MM.1S (cell line): ENCODE measurements at regions not wholly inside any gene's neighbourhood (a gene's known extent, or its start where the extent isn't known, plus 50 kb on each side); places are given as distances from the start of the nearest gene placed in this dataset.

ENCODE experiments used
- DNase-seq: peaks from one replicate; pipeline ENCODE4 v3.0.0-alpha.2; 2015
- H2AFZ ChIP-seq: fragments of 300-600 bp; sonication (generic); 2 replicates; pipeline ENCODE4 v1.6.0; 2016; ENCODE audit warnings: antibody characterized with exemption, low read length
- H3F3A ChIP-seq: fragments of 300-600 bp; sonication (generic); 2 replicates; pipeline ENCODE4 v1.6.1; 2016; ENCODE audit warnings: mild to moderate bottlenecking, antibody characterized with exemption, low read length, moderate library complexity, mixed read lengths; ENCODE audit not compliant: insufficient read depth
- H3K27ac ChIP-seq: fragments of 300-600 bp; sonication (generic); 2 replicates; pipeline ENCODE4 v1.5.1; 2016; ENCODE audit warnings: mild to moderate bottlenecking, low read length
- H3K27me3 ChIP-seq: fragments of 300-600 bp; sonication (generic); replicated peaks from 2 replicates; pipeline ENCODE4 v1.6.0; 2016; ENCODE audit warnings: low read length; ENCODE audit not compliant: insufficient read depth
- H3K36me3 ChIP-seq: fragments of 300-600 bp; sonication (generic); replicated peaks from 2 replicates; pipeline ENCODE4 v1.6.1; 2016; ENCODE audit warnings: mild to moderate bottlenecking, low read length, mixed read lengths; ENCODE audit not compliant: insufficient read depth
- H3K4me1 ChIP-seq: fragments of 300-600 bp; sonication (generic); 2 replicates; pipeline ENCODE4 v1.6.1; 2016; ENCODE audit warnings: low read length, mixed read lengths
- H3K4me2 ChIP-seq: fragments of 300-600 bp; sonication (generic); 2 replicates; pipeline ENCODE4 v1.6.0; 2016; ENCODE audit warnings: low read depth, low read length
- H3K4me3 ChIP-seq: fragments of 300-600 bp; sonication (generic); 2 replicates; pipeline ENCODE4 v1.5.1; 2016; ENCODE audit warnings: low read length, mixed read lengths
- H3K79me2 ChIP-seq: fragments of 300-600 bp; sonication (generic); 2 replicates; pipeline ENCODE4 v1.6.1; 2016; ENCODE audit warnings: mixed run types, low read length, mixed read lengths
- H3K9ac ChIP-seq: fragments of 300-600 bp; sonication (generic); 2 replicates; pipeline ENCODE4 v1.6.1; 2016; ENCODE audit warnings: low read length, mixed read lengths
- H3K9me2 ChIP-seq: fragments of 300-600 bp; sonication (generic); replicated peaks from 2 replicates; pipeline ENCODE4 v1.6.1; 2016; ENCODE audit warnings: mild to moderate bottlenecking, low read length, mixed read lengths; ENCODE audit not compliant: insufficient read depth
- H3K9me3 ChIP-seq: fragments of 300-600 bp; sonication (generic); replicated peaks from 2 replicates; pipeline ENCODE4 v1.6.1; 2016; ENCODE audit warnings: mild to moderate bottlenecking, low read length, mixed read lengths; ENCODE audit not compliant: insufficient read depth
- H4K20me1 ChIP-seq: fragments of 300-600 bp; sonication (generic); 2 replicates; pipeline ENCODE4 v1.6.1; 2016; ENCODE audit warnings: mild to moderate bottlenecking, low read length, moderate library complexity, mixed read lengths; ENCODE audit not compliant: insufficient read depth
- EZH2 ChIP-seq: fragments of 300-600 bp; sonication (generic); optimal IDR thresholded peaks from 2 replicates; pipeline ENCODE3; 2017; ENCODE audit warnings: low read depth, mild to moderate bottlenecking, antibody characterized with exemption, low read length, mixed read lengths
- EZH2phosphoT487 ChIP-seq: fragments of 300-600 bp; sonication (generic); IDR thresholded peaks from 2 replicates; pipeline ENCODE4 v1.6.1; 2018; ENCODE audit warnings: antibody characterized with exemption, low read length
- TF ChIP-seq, protein P1 (sequence below): fragments of 300-600 bp; sonication (generic); IDR thresholded peaks from 2 replicates; pipeline ENCODE4 v1.5.1; 2016; ENCODE audit warnings: antibody characterized with exemption, low read length, mixed read lengths

DNA sequence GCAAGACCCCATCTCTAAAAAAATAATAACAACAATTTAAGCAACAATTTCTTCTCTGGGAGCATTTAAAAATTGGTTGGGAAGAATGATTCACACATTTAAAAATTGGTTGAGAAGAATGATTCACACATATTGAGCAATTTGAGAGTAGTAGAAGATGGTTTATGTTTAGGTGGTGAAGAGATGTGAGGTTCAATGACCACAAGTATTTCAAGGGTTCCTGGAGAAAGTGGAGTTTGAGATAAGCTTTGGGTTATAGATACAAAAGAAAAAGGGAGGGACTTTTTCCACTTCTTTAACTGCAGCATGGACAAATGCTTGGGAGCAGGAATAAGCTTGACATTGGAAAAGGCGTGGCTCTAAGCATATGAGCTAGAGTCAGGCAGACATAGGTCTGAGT, 145.7 kb upstream of the NPHP3 start:
- Histone ChIP-seq H3K4me3 (no peak overlapping the region), H3K4me2 (no peak overlapping the region), H3K9me2 (no peaks in the 10 kb centered on the region), H3K9ac (no peak overlapping the region), H2AFZ (no peak overlapping the region), H3K4me1 (no peaks in the 10 kb centered on the region), H3F3A (no peaks in the 10 kb centered on the region), H3K27me3 (no peaks in the 10 kb centered on the region), H3K9me3 (no peaks in the 10 kb centered on the region), H4K20me1 (no peaks in the 10 kb centered on the region), H3K36me3 (no peaks in the 10 kb centered on the region), H3K27ac (no peak overlapping the region), H3K79me2 (no peaks in the 10 kb centered on the region)
- DNase-seq: no peak
- TF ChIP-seq, protein P1, sequence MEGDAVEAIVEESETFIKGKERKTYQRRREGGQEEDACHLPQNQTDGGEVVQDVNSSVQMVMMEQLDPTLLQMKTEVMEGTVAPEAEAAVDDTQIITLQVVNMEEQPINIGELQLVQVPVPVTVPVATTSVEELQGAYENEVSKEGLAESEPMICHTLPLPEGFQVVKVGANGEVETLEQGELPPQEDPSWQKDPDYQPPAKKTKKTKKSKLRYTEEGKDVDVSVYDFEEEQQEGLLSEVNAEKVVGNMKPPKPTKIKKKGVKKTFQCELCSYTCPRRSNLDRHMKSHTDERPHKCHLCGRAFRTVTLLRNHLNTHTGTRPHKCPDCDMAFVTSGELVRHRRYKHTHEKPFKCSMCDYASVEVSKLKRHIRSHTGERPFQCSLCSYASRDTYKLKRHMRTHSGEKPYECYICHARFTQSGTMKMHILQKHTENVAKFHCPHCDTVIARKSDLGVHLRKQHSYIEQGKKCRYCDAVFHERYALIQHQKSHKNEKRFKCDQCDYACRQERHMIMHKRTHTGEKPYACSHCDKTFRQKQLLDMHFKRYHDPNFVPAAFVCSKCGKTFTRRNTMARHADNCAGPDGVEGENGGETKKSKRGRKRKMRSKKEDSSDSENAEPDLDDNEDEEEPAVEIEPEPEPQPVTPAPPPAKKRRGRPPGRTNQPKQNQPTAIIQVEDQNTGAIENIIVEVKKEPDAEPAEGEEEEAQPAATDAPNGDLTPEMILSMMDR: no peak
- TF ChIP-seq EZH2phosphoT487 (no peak), EZH2 (no peak)

DNA sequence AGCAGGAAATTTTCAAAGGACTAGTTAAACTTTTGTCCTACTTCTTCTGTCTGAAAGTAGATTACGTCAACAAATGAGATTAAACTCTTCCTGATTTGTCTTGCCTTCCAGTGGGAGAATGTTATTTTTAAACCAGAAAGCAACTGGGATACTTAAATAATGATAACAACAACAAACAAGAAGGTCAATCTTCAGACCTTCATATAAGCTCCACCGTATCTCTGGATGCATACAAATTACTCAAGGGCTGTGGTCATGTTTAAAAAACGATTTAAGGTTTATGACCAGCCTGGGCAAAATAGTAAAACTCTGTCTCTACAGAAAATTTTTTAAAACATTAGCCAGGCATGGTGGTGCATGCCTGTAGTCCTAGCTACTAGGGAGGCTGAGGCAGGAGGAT, 145.3 kb upstream of the NPHP3 start:
- Histone ChIP-seq H3K79me2 (no peaks in the 10 kb centered on the region), H3K27me3 (no peaks in the 10 kb centered on the region), H3F3A (no peaks in the 10 kb centered on the region), H3K4me1 (no peaks in the 10 kb centered on the region), H2AFZ (no peak overlapping the region), H3K27ac (no peak overlapping the region), H3K9me3 (no peaks in the 10 kb centered on the region), H3K36me3 (no peaks in the 10 kb centered on the region), H4K20me1 (no peaks in the 10 kb centered on the region), H3K4me3 (no peak overlapping the region), H3K9me2 (no peaks in the 10 kb centered on the region), H3K4me2 (no peak overlapping the region), H3K9ac (no peak overlapping the region)
- DNase-seq: no peak
- TF ChIP-seq, protein P1: no peak
- TF ChIP-seq EZH2 (no peak), EZH2phosphoT487 (no peak)

DNA sequence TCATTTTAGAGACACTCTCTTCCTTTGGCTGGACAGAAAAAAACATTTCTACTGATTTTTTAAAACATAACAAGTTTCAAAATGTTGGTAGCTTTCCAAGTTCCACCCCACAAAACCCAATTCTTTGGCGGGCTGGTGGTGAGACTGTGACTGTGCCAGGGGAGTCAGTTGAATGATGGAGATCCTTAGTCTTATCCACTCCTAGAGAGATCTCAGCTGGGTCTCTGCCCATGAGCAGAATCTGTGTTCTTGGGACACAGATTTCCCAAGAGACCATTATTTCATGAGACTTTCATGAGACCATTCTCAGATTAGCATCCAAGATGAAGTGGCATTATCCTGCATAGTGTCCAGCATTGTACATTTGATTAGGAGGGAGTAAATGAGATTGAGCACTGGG, 135.1 kb upstream of the NPHP3 start:
- Histone ChIP-seq H3K4me2 (no peak overlapping the region), H3K79me2 (no peaks in the 10 kb centered on the region), H4K20me1 (no peaks in the 10 kb centered on the region), H3K4me3 (no peak overlapping the region), H3K27ac (no peak overlapping the region), H3K9me2 (no peaks in the 10 kb centered on the region), H3K9ac (no peak overlapping the region), H2AFZ (no peak overlapping the region), H3K9me3 (no peaks in the 10 kb centered on the region), H3K4me1 (no peaks in the 10 kb centered on the region), H3K36me3 (no peaks in the 10 kb centered on the region), H3F3A (no peaks in the 10 kb centered on the region), H3K27me3 (no peaks in the 10 kb centered on the region)
- no peak for DNase-seq
- TF ChIP-seq EZH2: no peak
- TF ChIP-seq, protein P1: no peak
- TF ChIP-seq EZH2phosphoT487: no peak
